ENCODE measurements at regions not wholly inside any gene's neighbourhood (a gene's known extent, or its start where the extent isn't known, plus 50 kb on each side); places are given as distances from the start of the nearest gene placed in this dataset.

GRCh38 chr5:24353611-24354010, 291.2 kb downstream of the CDH10 start:
- Histone ChIP-seq H3K4me2 (ENCODE audit: low read length) (no peak overlapping the region), H4K20me1 (ENCODE audit: insufficient read depth) (no peaks in the 10 kb centered on the region), H3K79me2 (replicated peaks; ENCODE audit: insufficient read depth, low read length) (no peaks in the 10 kb centered on the region), H3K9me2 (ENCODE audit: insufficient read depth, low read length) (no peaks in the 10 kb centered on the region), H3K36me3 (ENCODE audit: insufficient read depth, low read length) (no peaks in the 10 kb centered on the region), H3K27ac (ENCODE audit: low read length) (no peak overlapping the region), H2AFZ (ENCODE audit: low read depth, low read length) (no peak overlapping the region), H3K9me3 (ENCODE audit: low read length) (no peaks in the 10 kb centered on the region), H3K27me3 (ENCODE audit: insufficient read depth, low read depth, low read length) (no peaks in the 10 kb centered on the region), H3K4me3 (ENCODE audit: low read length) (no peak overlapping the region), H3K9ac (ENCODE audit: low read length) (no peak overlapping the region), H3F3A (ENCODE audit: insufficient read depth, low read length, poor library complexity, severe bottlenecking) (no peaks in the 10 kb centered on the region)
- TF ChIP-seq MXI1 (conservative IDR thresholded peaks at IDR 0.05; ENCODE audit: poor library complexity, severe bottlenecking) (no peak), EP300 (conservative IDR thresholded peaks at IDR 0.05; ENCODE audit: poor library complexity, severe bottlenecking) (no peak), RAD21 (conservative IDR thresholded peaks at IDR 0.05) (no peak), EZH2 (IDR thresholded peaks at IDR 0.05; ENCODE audit: borderline replicate concordance, insufficient read depth, low read length, poor library complexity, severe bottlenecking) (no peak), TAF1 (IDR thresholded peaks at IDR 0.05; ENCODE audit: low read depth) (no peak), POLR2AphosphoS5 (IDR thresholded peaks at IDR 0.05) (no peak), SMC3 (conservative IDR thresholded peaks at IDR 0.05; ENCODE audit: poor library complexity) (no peak)
- TF ChIP-seq, protein P1, sequence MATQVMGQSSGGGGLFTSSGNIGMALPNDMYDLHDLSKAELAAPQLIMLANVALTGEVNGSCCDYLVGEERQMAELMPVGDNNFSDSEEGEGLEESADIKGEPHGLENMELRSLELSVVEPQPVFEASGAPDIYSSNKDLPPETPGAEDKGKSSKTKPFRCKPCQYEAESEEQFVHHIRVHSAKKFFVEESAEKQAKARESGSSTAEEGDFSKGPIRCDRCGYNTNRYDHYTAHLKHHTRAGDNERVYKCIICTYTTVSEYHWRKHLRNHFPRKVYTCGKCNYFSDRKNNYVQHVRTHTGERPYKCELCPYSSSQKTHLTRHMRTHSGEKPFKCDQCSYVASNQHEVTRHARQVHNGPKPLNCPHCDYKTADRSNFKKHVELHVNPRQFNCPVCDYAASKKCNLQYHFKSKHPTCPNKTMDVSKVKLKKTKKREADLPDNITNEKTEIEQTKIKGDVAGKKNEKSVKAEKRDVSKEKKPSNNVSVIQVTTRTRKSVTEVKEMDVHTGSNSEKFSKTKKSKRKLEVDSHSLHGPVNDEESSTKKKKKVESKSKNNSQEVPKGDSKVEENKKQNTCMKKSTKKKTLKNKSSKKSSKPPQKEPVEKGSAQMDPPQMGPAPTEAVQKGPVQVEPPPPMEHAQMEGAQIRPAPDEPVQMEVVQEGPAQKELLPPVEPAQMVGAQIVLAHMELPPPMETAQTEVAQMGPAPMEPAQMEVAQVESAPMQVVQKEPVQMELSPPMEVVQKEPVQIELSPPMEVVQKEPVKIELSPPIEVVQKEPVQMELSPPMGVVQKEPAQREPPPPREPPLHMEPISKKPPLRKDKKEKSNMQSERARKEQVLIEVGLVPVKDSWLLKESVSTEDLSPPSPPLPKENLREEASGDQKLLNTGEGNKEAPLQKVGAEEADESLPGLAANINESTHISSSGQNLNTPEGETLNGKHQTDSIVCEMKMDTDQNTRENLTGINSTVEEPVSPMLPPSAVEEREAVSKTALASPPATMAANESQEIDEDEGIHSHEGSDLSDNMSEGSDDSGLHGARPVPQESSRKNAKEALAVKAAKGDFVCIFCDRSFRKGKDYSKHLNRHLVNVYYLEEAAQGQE (IDR thresholded peaks at IDR 0.05; ENCODE audit: borderline replicate concordance), result no peak
- TF ChIP-seq, protein P2, sequence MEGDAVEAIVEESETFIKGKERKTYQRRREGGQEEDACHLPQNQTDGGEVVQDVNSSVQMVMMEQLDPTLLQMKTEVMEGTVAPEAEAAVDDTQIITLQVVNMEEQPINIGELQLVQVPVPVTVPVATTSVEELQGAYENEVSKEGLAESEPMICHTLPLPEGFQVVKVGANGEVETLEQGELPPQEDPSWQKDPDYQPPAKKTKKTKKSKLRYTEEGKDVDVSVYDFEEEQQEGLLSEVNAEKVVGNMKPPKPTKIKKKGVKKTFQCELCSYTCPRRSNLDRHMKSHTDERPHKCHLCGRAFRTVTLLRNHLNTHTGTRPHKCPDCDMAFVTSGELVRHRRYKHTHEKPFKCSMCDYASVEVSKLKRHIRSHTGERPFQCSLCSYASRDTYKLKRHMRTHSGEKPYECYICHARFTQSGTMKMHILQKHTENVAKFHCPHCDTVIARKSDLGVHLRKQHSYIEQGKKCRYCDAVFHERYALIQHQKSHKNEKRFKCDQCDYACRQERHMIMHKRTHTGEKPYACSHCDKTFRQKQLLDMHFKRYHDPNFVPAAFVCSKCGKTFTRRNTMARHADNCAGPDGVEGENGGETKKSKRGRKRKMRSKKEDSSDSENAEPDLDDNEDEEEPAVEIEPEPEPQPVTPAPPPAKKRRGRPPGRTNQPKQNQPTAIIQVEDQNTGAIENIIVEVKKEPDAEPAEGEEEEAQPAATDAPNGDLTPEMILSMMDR (IDR thresholded peaks at IDR 0.05; ENCODE audit: poor library complexity, severe bottlenecking), result no peak

DNA sequence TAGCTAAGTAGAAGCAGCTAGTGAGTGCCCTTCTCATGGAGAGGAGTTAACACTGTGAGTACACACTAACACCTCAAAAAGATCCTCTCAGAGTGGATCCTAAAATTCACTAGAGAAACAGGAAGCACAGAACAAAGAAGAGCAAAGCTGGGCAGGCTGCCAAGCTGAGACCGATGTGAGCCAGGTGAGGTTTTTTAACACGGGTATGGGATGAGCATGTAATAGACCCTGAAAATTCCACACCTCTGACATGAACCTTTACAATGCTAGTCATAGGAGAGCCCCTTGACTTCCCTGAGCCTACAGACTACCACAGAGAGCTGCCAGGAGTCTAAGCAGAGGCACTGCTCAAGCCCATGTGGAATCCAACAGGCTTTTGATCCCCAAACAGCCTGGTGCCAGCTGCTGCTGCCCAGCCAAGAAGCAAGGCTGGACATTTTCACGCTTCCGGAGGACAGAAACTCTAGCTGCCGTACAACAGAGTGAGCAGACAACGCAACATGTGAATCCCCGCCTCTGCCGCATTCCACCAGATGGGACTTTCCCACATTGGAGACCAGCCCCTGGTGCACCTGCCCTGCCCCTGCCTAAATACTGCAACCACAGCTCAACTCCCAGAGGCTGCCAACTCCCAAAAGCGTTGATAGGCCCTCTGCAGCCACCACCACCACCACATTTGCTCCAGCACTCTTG, 280.8 kb downstream of the CDH10 start:
- no peak overlapping the region for H3K4me2 ChIP-seq (ENCODE audit: low read length)
- H4K20me1 ChIP-seq (ENCODE audit: insufficient read depth), result no peaks in the 10 kb centered on the region
- no peaks in the 10 kb centered on the region for H3F3A ChIP-seq (ENCODE audit: insufficient read depth, low read length, poor library complexity, severe bottlenecking)
- H3K36me3 ChIP-seq (ENCODE audit: insufficient read depth, low read length), result no peaks in the 10 kb centered on the region
- H2AFZ ChIP-seq (ENCODE audit: low read depth, low read length), result no peak overlapping the region
- no peak overlapping the region for H3K27ac ChIP-seq (ENCODE audit: low read length)
- no peaks in the 10 kb centered on the region for H3K9me3 ChIP-seq (ENCODE audit: low read length)
- no peak overlapping the region for H3K9ac ChIP-seq (ENCODE audit: low read length)
- H3K79me2 ChIP-seq (replicated peaks; ENCODE audit: insufficient read depth, low read length), result no peaks in the 10 kb centered on the region
- H3K27me3 ChIP-seq (ENCODE audit: insufficient read depth, low read depth, low read length), result no peaks in the 10 kb centered on the region
- H3K9me2 ChIP-seq (ENCODE audit: insufficient read depth, low read length), result no peaks in the 10 kb centered on the region
- TF ChIP-seq RAD21 (conservative IDR thresholded peaks at IDR 0.05), result no peak
- no peak for TF ChIP-seq EZH2 (IDR thresholded peaks at IDR 0.05; ENCODE audit: borderline replicate concordance, insufficient read depth, low read length, poor library complexity, severe bottlenecking)
- TF ChIP-seq, protein P1 (IDR thresholded peaks at IDR 0.05; ENCODE audit: borderline replicate concordance), result no peak
- TF ChIP-seq, protein P2 (IDR thresholded peaks at IDR 0.05; ENCODE audit: poor library complexity, severe bottlenecking), result no peak
- no peak for TF ChIP-seq POLR2AphosphoS5 (IDR thresholded peaks at IDR 0.05)
- no peak for TF ChIP-seq TAF1 (IDR thresholded peaks at IDR 0.05; ENCODE audit: low read depth)
- TF ChIP-seq MXI1 (conservative IDR thresholded peaks at IDR 0.05; ENCODE audit: poor library complexity, severe bottlenecking), result no peak
- TF ChIP-seq SMC3 (conservative IDR thresholded peaks at IDR 0.05; ENCODE audit: poor library complexity), result no peak
- no peak for TF ChIP-seq EP300 (conservative IDR thresholded peaks at IDR 0.05; ENCODE audit: poor library complexity, severe bottlenecking)
- H3K4me3 ChIP-seq (ENCODE audit: low read length), result no peak overlapping the region
